ENCODE measurements at regions not wholly inside any gene's neighbourhood (a gene's known extent, or its start where the extent isn't known, plus 50 kb on each side); places are given as distances from the start of the nearest gene placed in this dataset.

GRCh38 chr3:30069056-30069455 is 537.3 kb upstream of the TGFBR2 start:
- no peak for DNase-seq

- no peak for DNase-seq
Measured at GRCh38 chr3:30073040-30073439, 533.4 kb upstream of the TGFBR2 start.

- no peak for DNase-seq
Measured at GRCh38 chr3:30073622-30074021, 532.8 kb upstream of the TGFBR2 start.

GRCh38 chr3:30075514-30075913 is 530.9 kb upstream of the TGFBR2 start:
- no peak for DNase-seq

- DNase-seq: no peak
Measured at GRCh38 chr3:30076899-30077298, 529.5 kb upstream of the TGFBR2 start.

GRCh38 chr3:30077746-30078145 is 528.7 kb upstream of the TGFBR2 start:
- DNase-seq: no peak

GRCh38 chr3:30078736-30079135 is 527.7 kb upstream of the TGFBR2 start:
- DNase-seq: no peak

GRCh38 chr3:30081904-30082303 is 524.5 kb upstream of the TGFBR2 start:
- no peak for DNase-seq

- DNase-seq: no peak
Measured at GRCh38 chr3:30082652-30083051, 523.7 kb upstream of the TGFBR2 start.

- no peak for DNase-seq
Measured at GRCh38 chr3:30083315-30083714, 523.1 kb upstream of the TGFBR2 start.

GRCh38 chr3:30084316-30084715 is 522.1 kb upstream of the TGFBR2 start:
- no peak for DNase-seq

GRCh38 chr3:30084971-30085403 is 521.4 kb upstream of the TGFBR2 start:
- no peak for DNase-seq

GRCh38 chr3:30085486-30085885 is 520.9 kb upstream of the TGFBR2 start:
- no peak for DNase-seq

GRCh38 chr3:30091686-30092085 is 514.7 kb upstream of the TGFBR2 start:
- no peak for DNase-seq

GRCh38 chr3:30097022-30097650 is 509.3 kb upstream of the TGFBR2 start:
- DNase-seq: no peak

GRCh38 chr3:30098243-30098642 is 508.2 kb upstream of the TGFBR2 start:
- DNase-seq: no peak

- DNase-seq: no peak
Measured at GRCh38 chr3:30098653-30099455, 507.5 kb upstream of the TGFBR2 start.

- no peak for DNase-seq
Measured at GRCh38 chr3:30102356-30102755, 504.0 kb upstream of the TGFBR2 start.

GRCh38 chr3:30103186-30103585 is 503.2 kb upstream of the TGFBR2 start:
- no peak for DNase-seq

GRCh38 chr3:30107531-30107930 is 498.9 kb upstream of the TGFBR2 start:
- DNase-seq: no peak

- DNase-seq: no peak
Measured at GRCh38 chr3:30112411-30112810, 494.0 kb upstream of the TGFBR2 start.

GRCh38 chr3:30112902-30113484 is 493.4 kb upstream of the TGFBR2 start:
- DNase-seq: no peak

GRCh38 chr3:30113906-30114305 is 492.5 kb upstream of the TGFBR2 start:
- DNase-seq: no peak

GRCh38 chr3:30114918-30115317 is 491.5 kb upstream of the TGFBR2 start:
- no peak for DNase-seq

Measured in KG1 (cell line).